ENCODE measurements at regions not wholly inside any gene's neighbourhood (a gene's known extent, or its start where the extent isn't known, plus 50 kb on each side); places are given as distances from the start of the nearest gene placed in this dataset.

DNA sequence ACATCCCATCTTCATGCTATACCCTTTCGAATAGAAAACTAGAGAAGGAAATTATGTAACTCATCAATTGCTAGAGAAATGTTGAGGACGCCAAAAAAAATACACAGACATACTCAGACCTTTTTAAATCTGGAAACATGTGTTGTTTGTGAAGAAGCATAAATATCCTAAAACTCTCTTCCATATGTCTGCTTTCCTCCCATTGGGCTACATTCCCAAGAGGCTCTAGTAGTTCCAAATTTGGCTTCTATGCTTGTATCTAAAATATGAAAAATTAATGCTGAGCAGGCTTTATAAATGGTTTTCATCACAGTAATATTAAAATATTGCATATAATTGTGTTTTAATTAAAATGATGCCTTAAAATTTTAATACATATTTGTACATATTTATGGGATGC is 297.9 kb upstream of the PSMD7 start:
- no CpG with 5 or more reads among the region's 2 CpGs for WGBS, 2 experiments (ENCODE audit: insufficient coverage in 2 of 2)
- H3K27ac ChIP-seq (ENCODE audit: low read depth, low read length, severe bottlenecking), result no peak overlapping the region
- no peaks in the 10 kb centered on the region for H3K36me3 ChIP-seq (ENCODE audit: control insufficient read depth, insufficient read depth, low read length)
- H3K4me3 ChIP-seq (ENCODE audit: extremely low read depth, insufficient read depth, low read length, poor library complexity, severe bottlenecking), result no peak overlapping the region
- no peaks in the 10 kb centered on the region for H3K4me1 ChIP-seq (ENCODE audit: control insufficient read depth, insufficient read depth, low read length, poor library complexity, severe bottlenecking)
- no peaks in the 10 kb centered on the region for H3K9me3 ChIP-seq (ENCODE audit: control insufficient read depth, low read length)

DNA sequence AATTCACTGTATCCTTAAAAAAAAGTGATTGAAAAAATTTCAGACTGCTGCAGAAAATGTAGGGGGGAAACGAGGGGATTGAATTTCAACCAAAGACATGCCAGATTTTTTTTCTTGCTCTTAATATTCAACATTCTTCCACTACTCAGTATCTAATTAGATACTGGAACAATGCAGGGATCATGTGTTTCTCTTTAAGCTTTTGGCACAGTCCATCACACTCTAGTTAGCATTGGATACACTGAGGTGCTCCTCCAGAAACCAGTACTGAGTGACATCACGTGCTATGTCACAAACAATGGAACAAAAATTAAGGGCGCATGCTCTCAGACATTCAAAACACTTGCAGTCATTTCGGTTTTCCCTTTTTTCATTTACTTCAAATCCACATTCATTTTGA is 298.6 kb upstream of the PSMD7 start:
- H3K9me3 ChIP-seq (ENCODE audit: control insufficient read depth, low read length), result no peaks in the 10 kb centered on the region
- WGBS, 2 experiments (ENCODE audit: insufficient coverage in 2 of 2), result 94 to 95% methylated on average over 3 of the region's 4 CpGs
- H3K4me1 ChIP-seq (ENCODE audit: control insufficient read depth, insufficient read depth, low read length, poor library complexity, severe bottlenecking), result no peaks in the 10 kb centered on the region
- no peak overlapping the region for H3K4me3 ChIP-seq (ENCODE audit: extremely low read depth, insufficient read depth, low read length, poor library complexity, severe bottlenecking)
- H3K27ac ChIP-seq (ENCODE audit: low read depth, low read length, severe bottlenecking), result no peak overlapping the region
- no peaks in the 10 kb centered on the region for H3K36me3 ChIP-seq (ENCODE audit: control insufficient read depth, insufficient read depth, low read length)

GRCh38 chr16:73997340-73997711 is 299.3 kb upstream of the PSMD7 start:
- Histone ChIP-seq H3K4me1 (ENCODE audit: control insufficient read depth, insufficient read depth, low read length, poor library complexity, severe bottlenecking) (no peaks in the 10 kb centered on the region), H3K36me3 (ENCODE audit: control insufficient read depth, insufficient read depth, low read length) (no peaks in the 10 kb centered on the region), H3K9me3 (ENCODE audit: control insufficient read depth, low read length) (no peaks in the 10 kb centered on the region), H3K27ac (ENCODE audit: low read depth, low read length, severe bottlenecking) (no peak overlapping the region), H3K4me3 (ENCODE audit: extremely low read depth, insufficient read depth, low read length, poor library complexity, severe bottlenecking) (no peak overlapping the region)
- 92 to 95% methylated on average over 2 to 3 of the region's 3 CpGs for WGBS, 2 experiments (ENCODE audit: insufficient coverage in 2 of 2)

GRCh38 chr16:73996624-73997339 is 299.8 kb upstream of the PSMD7 start:
- 96% methylated on average over 7 to 8 of the region's 11 CpGs for WGBS, 2 experiments (ENCODE audit: insufficient coverage in 2 of 2)
- Histone ChIP-seq H3K4me1 (ENCODE audit: control insufficient read depth, insufficient read depth, low read length, poor library complexity, severe bottlenecking) (no peaks in the 10 kb centered on the region), H3K27ac (ENCODE audit: low read depth, low read length, severe bottlenecking) (no peak overlapping the region), H3K4me3 (ENCODE audit: extremely low read depth, insufficient read depth, low read length, poor library complexity, severe bottlenecking) (no peak overlapping the region), H3K9me3 (ENCODE audit: control insufficient read depth, low read length) (no peaks in the 10 kb centered on the region), H3K36me3 (ENCODE audit: control insufficient read depth, insufficient read depth, low read length) (no peaks in the 10 kb centered on the region)

GRCh38 chr16:73993878-73994277 is 302.7 kb upstream of the PSMD7 start:
- Histone ChIP-seq H3K9me3 (ENCODE audit: control insufficient read depth, low read length) (no peaks in the 10 kb centered on the region), H3K36me3 (ENCODE audit: control insufficient read depth, insufficient read depth, low read length) (no peaks in the 10 kb centered on the region), H3K4me1 (ENCODE audit: control insufficient read depth, insufficient read depth, low read length, poor library complexity, severe bottlenecking) (no peaks in the 10 kb centered on the region), H3K4me3 (ENCODE audit: extremely low read depth, insufficient read depth, low read length, poor library complexity, severe bottlenecking) (no peak overlapping the region), H3K27ac (ENCODE audit: low read depth, low read length, severe bottlenecking) (no peak overlapping the region)
- no CpG with 5 or more reads among the region's 1 CpG for WGBS, 2 experiments (ENCODE audit: insufficient coverage in 2 of 2)

GRCh38 chr16:73978407-73978784 is 318.2 kb upstream of the PSMD7 start:
- Histone ChIP-seq H3K36me3 (ENCODE audit: control insufficient read depth, insufficient read depth, low read length) (no peaks in the 10 kb centered on the region), H3K4me1 (ENCODE audit: control insufficient read depth, insufficient read depth, low read length, poor library complexity, severe bottlenecking) (no peaks in the 10 kb centered on the region), H3K27ac (ENCODE audit: low read depth, low read length, severe bottlenecking) (no peak overlapping the region), H3K9me3 (ENCODE audit: control insufficient read depth, low read length) (no peaks in the 10 kb centered on the region), H3K4me3 (ENCODE audit: extremely low read depth, insufficient read depth, low read length, poor library complexity, severe bottlenecking) (no peak overlapping the region)
- WGBS, 2 experiments (ENCODE audit: insufficient coverage in 2 of 2), result 96 to 100% methylated on average over 3 to 4 of the region's 5 CpGs

GRCh38 chr16:73976644-73977043 is 320.0 kb upstream of the PSMD7 start:
- Histone ChIP-seq H3K27ac (ENCODE audit: low read depth, low read length, severe bottlenecking) (no peak overlapping the region), H3K4me3 (ENCODE audit: extremely low read depth, insufficient read depth, low read length, poor library complexity, severe bottlenecking) (no peak overlapping the region), H3K36me3 (ENCODE audit: control insufficient read depth, insufficient read depth, low read length) (no peaks in the 10 kb centered on the region), H3K9me3 (ENCODE audit: control insufficient read depth, low read length) (no peaks in the 10 kb centered on the region), H3K4me1 (ENCODE audit: control insufficient read depth, insufficient read depth, low read length, poor library complexity, severe bottlenecking) (no peaks in the 10 kb centered on the region)
- 50 to 100% methylated on average over 1 of the region's 3 CpGs for WGBS, 2 experiments (ENCODE audit: insufficient coverage in 2 of 2)

GRCh38 chr16:73973174-73973573 is 323.4 kb upstream of the PSMD7 start:
- Histone ChIP-seq H3K4me1 (ENCODE audit: control insufficient read depth, insufficient read depth, low read length, poor library complexity, severe bottlenecking) (no peaks in the 10 kb centered on the region), H3K4me3 (ENCODE audit: extremely low read depth, insufficient read depth, low read length, poor library complexity, severe bottlenecking) (no peak overlapping the region), H3K9me3 (ENCODE audit: control insufficient read depth, low read length) (no peaks in the 10 kb centered on the region), H3K27ac (ENCODE audit: low read depth, low read length, severe bottlenecking) (no peak overlapping the region), H3K36me3 (ENCODE audit: control insufficient read depth, insufficient read depth, low read length) (no peaks in the 10 kb centered on the region)
- WGBS, 2 experiments (ENCODE audit: insufficient coverage in 2 of 2), result 82 to 92% methylated on average over 3 of the region's 4 CpGs

DNA sequence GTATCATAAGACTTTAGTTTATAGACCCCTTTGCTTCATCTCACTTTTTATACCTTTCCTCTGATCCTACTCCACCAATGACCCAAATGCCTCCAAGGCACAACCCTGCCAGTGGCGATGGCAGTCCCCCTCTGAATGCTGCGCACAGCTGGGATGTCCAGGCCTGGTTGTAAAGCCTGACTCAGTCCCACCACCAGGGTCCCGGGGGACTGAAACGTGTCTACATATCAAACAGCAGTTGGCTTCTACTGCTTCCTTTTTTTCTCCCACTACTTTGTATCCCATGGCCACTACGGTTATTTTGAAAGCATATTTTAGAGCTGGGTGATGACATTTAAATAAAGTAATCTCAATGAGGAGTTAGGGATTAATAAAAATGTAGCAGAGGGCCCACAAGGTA is 329.8 kb upstream of the PSMD7 start:
- Histone ChIP-seq H3K36me3 (ENCODE audit: control insufficient read depth, insufficient read depth, low read length) (no peaks in the 10 kb centered on the region), H3K4me1 (ENCODE audit: control insufficient read depth, insufficient read depth, low read length, poor library complexity, severe bottlenecking) (no peaks in the 10 kb centered on the region), H3K27ac (ENCODE audit: low read depth, low read length, severe bottlenecking) (no peak overlapping the region), H3K9me3 (ENCODE audit: control insufficient read depth, low read length) (no peaks in the 10 kb centered on the region), H3K4me3 (ENCODE audit: extremely low read depth, insufficient read depth, low read length, poor library complexity, severe bottlenecking) (no peak overlapping the region)
- 70 to 87% methylated on average over 4 to 5 of the region's 5 CpGs for WGBS, 2 experiments (ENCODE audit: insufficient coverage in 2 of 2)

GRCh38 chr16:73965591-73965990 is 331.0 kb upstream of the PSMD7 start:
- Histone ChIP-seq H3K36me3 (ENCODE audit: control insufficient read depth, insufficient read depth, low read length) (no peaks in the 10 kb centered on the region), H3K4me3 (ENCODE audit: extremely low read depth, insufficient read depth, low read length, poor library complexity, severe bottlenecking) (no peak overlapping the region), H3K4me1 (ENCODE audit: control insufficient read depth, insufficient read depth, low read length, poor library complexity, severe bottlenecking) (no peaks in the 10 kb centered on the region), H3K9me3 (ENCODE audit: control insufficient read depth, low read length) (no peaks in the 10 kb centered on the region), H3K27ac (ENCODE audit: low read depth, low read length, severe bottlenecking) (no peak overlapping the region)
- 90 to 100% methylated on average over 1 to 2 of the region's 3 CpGs for WGBS, 2 experiments (ENCODE audit: insufficient coverage in 2 of 2)

DNA sequence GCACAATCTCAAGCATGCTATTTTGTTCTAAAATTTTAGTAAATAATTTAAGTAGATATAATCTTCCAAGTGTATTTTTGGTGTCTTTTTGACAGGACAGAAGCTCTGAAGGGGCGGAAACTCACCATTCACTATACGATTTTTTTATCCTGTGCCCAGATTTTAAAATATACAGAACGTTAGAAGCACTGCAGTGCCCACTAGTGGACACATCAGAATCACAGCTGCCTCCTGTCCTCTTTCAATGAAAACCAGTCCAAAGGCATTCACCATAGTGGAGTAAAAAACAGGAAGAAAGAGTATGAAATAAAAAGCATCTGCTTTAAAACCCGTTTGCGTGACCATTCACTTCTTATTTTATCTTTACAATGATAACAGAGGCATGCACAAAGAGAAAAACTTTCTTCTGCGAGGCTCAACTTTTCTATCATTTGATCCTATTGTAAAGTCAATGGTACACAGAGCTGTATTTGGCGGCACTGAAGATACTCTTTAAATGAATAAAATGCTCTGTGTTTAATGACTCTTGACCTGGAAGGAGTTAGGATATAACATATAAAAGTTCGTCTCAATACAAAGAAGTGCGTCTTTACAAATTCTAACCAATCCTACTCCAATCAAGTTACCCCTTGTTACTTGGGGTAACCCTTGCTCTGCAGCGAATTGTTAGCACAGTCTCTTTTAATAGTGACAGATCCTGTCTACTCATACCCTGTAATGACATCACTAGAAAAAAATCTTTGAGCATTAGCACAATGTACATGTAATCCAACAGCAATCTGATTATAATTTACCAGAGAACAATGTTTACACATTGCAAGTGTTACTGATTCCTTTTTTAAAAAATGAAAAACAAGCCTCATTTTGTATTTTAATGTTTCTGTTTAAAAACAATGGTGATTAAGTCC is 339.8 kb upstream of the PSMD7 start:
- H3K27ac ChIP-seq (ENCODE audit: low read depth, low read length, severe bottlenecking), result no peak overlapping the region

More for the DNA sequence above, 339.8 kb upstream of the PSMD7 start:
- Histone ChIP-seq H3K4me3 (ENCODE audit: extremely low read depth, insufficient read depth, low read length, poor library complexity, severe bottlenecking) (no peak overlapping the region), H3K9me3 (ENCODE audit: control insufficient read depth, low read length) (no peaks in the 10 kb centered on the region), H3K4me1 (ENCODE audit: control insufficient read depth, insufficient read depth, low read length, poor library complexity, severe bottlenecking) (no peaks in the 10 kb centered on the region), H3K36me3 (ENCODE audit: control insufficient read depth, insufficient read depth, low read length) (no peaks in the 10 kb centered on the region)
- 45 to 78% methylated on average over 3 to 4 of the region's 10 CpGs for WGBS, 2 experiments (ENCODE audit: insufficient coverage in 2 of 2)
